Jurkat, Clone E6-1 (cell line): ENCODE measurements at regions not wholly inside any gene's neighbourhood (a gene's known extent, or its start where the extent isn't known, plus 50 kb on each side); places are given as distances from the start of the nearest gene placed in this dataset.

Experiments used
- DNase-seq: peaks from one replicate; pipeline ENCODE4 v3.0.0-alpha.2; 2011; ENCODE audit warnings: low read depth, low spot score
- H3K4me3 ChIP-seq: 2 replicates; pipeline ENCODE4 v1.5.1; 2011; ENCODE audit warnings: mild to moderate bottlenecking, low read length, control low read depth, moderate library complexity

DNA sequence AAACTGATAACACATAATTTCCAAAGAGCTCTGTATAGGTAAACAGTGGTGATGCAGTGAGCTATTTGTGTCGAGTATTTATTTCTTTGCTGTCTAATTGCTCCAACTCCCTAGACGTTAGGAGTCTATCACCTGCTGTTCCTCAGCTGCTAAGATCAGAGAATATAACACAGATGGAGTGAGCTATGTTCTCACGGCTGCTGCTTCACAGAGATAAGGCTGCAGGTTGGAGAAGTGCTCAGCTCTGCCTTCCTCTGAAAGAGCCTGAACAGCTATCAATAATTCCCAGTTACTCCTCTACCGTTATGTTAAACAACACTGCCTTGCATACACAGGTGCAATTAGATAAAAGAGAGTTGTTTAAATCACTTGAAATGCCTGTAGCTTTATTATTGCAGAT, 103.2 kb upstream of the MDGA2 start:
- peak; percentile 72 for DNase-seq
- H3K4me3 ChIP-seq: no peak overlapping the region

GRCh38 chr14:47772652-47773051, 97.2 kb upstream of the MDGA2 start:
- H3K4me3 ChIP-seq: no peak overlapping the region
- no peak for DNase-seq

- DNase-seq: no peak
- H3K4me3 ChIP-seq: no peak overlapping the region
Observed at GRCh38 chr14:47763188-47763854, 87.9 kb upstream of the MDGA2 start.

DNA sequence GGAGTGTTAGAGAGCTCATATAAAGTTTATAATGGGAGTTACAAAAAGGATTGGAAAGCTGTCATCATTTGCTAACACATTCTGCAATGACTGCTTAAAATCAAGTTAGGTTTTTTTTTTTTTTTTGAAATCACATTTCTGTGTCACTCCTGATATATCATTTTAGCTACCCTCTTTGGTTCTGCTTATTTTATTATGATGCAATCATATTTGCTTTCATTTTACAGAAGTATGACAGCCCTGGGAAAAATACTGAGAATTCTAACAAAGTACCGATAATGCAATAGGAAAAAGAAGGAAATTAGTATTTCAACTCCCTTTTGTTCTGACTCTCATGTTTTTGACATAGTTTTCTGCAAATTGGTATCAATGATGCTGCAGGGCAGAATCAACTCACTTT, 71.6 kb upstream of the MDGA2 start:
- DNase-seq: no peak
- no peak overlapping the region for H3K4me3 ChIP-seq

- no peak overlapping the region for H3K4me3 ChIP-seq
- DNase-seq: no peak
Observed at GRCh38 chr14:47744155-47744554, 68.8 kb upstream of the MDGA2 start.

- DNase-seq: no peak
- no peak overlapping the region for H3K4me3 ChIP-seq
Observed at GRCh38 chr14:47739541-47739940, 64.1 kb upstream of the MDGA2 start.

DNA sequence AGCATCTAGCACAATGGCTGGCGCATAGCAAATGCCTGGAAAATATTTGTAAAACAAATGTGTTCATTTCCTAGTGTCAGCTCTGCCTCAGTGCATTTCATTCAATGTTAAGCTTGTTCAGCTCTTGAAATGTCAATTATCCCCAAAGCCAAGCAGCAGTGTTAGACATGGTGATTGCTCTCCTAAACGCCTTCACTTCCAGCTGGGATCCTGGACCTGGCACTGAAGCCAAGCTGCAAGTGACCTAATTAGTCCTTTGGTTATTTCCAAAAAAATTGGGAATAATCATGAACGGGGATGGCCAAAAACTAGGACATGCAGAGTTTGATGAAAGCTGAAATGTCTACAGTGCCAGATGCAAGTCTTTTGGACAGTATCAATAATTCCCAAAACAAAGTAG, 54.9 kb upstream of the MDGA2 start:
- no peak for DNase-seq
- no peak overlapping the region for H3K4me3 ChIP-seq
